Sigmoid colon (tissue), 4 donors: ENCODE measurements at regions not wholly inside any gene's neighbourhood (a gene's known extent, or its start where the extent isn't known, plus 50 kb on each side); places are given as distances from the start of the nearest gene placed in this dataset.

ENCODE experiments used
- CTCF ChIP-seq, 4 experiments: fragments of 450-650 bp in 3 of 4; fragments of 200-600 bp in 1 of 4; IDR thresholded peaks; one replicate each; pipeline ENCODE4 v1.5.1; 2016 to 2019; ENCODE audit warnings: antibody characterized with exemption in 4 of 4, mild to moderate bottlenecking in 3 of 4, moderate library complexity in 2 of 4
- EP300 ChIP-seq, 4 donors: sonication (generic); formaldehyde crosslinking; IDR thresholded peaks; one replicate each; pipeline ENCODE4 v1.6.1; 2017; ENCODE audit warnings: antibody characterized with exemption in 4 of 4
- POLR2A ChIP-seq, 2 donors: fragments of 450-650 bp; IDR thresholded peaks; one replicate each; pipeline ENCODE4 v1.6.1; 2016; ENCODE audit warnings: antibody characterized with exemption in 2 of 2, mild to moderate bottlenecking in 2 of 2, moderate library complexity in 2 of 2
- POLR2AphosphoS5 ChIP-seq, 4 donors: sonication (generic); formaldehyde crosslinking; IDR thresholded peaks; one replicate each; pipeline ENCODE4 v1.6.1; 2017; ENCODE audit warnings: antibody characterized with exemption in 4 of 4

GRCh38 chr17:31736855-31737625, 122.0 kb downstream of the COPRS start:
- no peak for TF ChIP-seq CTCF (IDR thresholded peaks at IDR 0.05)
- peak in 2 of 4 donors; percentile 50 to 68 for TF ChIP-seq POLR2AphosphoS5 (IDR thresholded peaks at IDR 0.05)
- no peak for TF ChIP-seq POLR2A (IDR thresholded peaks at IDR 0.05)
- peak in 1 of 4 donors; percentile 30 for TF ChIP-seq EP300 (IDR thresholded peaks at IDR 0.05)
